ENCODE measurements at regions not wholly inside any gene's neighbourhood (a gene's known extent, or its start where the extent isn't known, plus 50 kb on each side); places are given as distances from the start of the nearest gene placed in this dataset.

GRCh38 chr3:89038869-89039268 is 68.6 kb upstream of the EPHA3 start:
- FAIRE-seq (no peak), DNase-seq (ENCODE audit: low read depth in 1 of 2, low spot score in 1 of 2) (no peak), ATAC-seq (no peak)
- no peak overlapping the region for H3K27ac ChIP-seq
- no peak overlapping the region for H3K4me2 ChIP-seq
- no peaks in the 10 kb centered on the region; the same call in 2 of the 3 replicates for H3K9me3 ChIP-seq
- no peak for TF ChIP-seq CHD2 (IDR thresholded peaks at IDR 0.05; ENCODE audit: low read length, partially characterized antibody)
- no peak for TF ChIP-seq FOSB (CRISPR knock-in tag; IDR thresholded peaks at IDR 0.05)
- no peak for TF ChIP-seq TFCP2L1 (CRISPR knock-in tag; IDR thresholded peaks at IDR 0.05)
- no peak for TF ChIP-seq ZFP36 (IDR thresholded peaks at IDR 0.05; ENCODE audit: borderline replicate concordance, partially characterized antibody)
- TF ChIP-seq HES2 (IDR thresholded peaks at IDR 0.05): no peak
- TF ChIP-seq REST (IDR thresholded peaks at IDR 0.05): no peak
- TF ChIP-seq HOXA7 (CRISPR knock-in tag; IDR thresholded peaks at IDR 0.05): no peak
- TF ChIP-seq ELK1 (IDR thresholded peaks at IDR 0.05; ENCODE audit: low read depth, low read length): no peak
- no peak for TF ChIP-seq NR3C1 (IDR thresholded peaks at IDR 0.05)
- TF ChIP-seq BCL3 (IDR thresholded peaks at IDR 0.05): no peak
- TF ChIP-seq ATOH8 (CRISPR knock-in tag; IDR thresholded peaks at IDR 0.05; ENCODE audit: low read depth): no peak
- no peak for TF ChIP-seq RARB (CRISPR knock-in tag; IDR thresholded peaks at IDR 0.05)
- TF ChIP-seq FOSL2 (IDR thresholded peaks at IDR 0.05): no peak
- TF ChIP-seq FOSL2 (CRISPR knock-in tag; IDR thresholded peaks at IDR 0.05): no peak
- TF ChIP-seq USF2 (IDR thresholded peaks at IDR 0.05): no peak
- no peak for TF ChIP-seq PBX3 (IDR thresholded peaks at IDR 0.05)
- TF ChIP-seq MAZ (IDR thresholded peaks at IDR 0.05; ENCODE audit: borderline replicate concordance, low read depth, low read length): no peak
- TF ChIP-seq HOXB13 (CRISPR knock-in tag; IDR thresholded peaks at IDR 0.05; ENCODE audit: low read depth): no peak
- TF ChIP-seq EHF (CRISPR knock-in tag; IDR thresholded peaks at IDR 0.05): no peak
- TF ChIP-seq CBX2 (IDR thresholded peaks at IDR 0.05; ENCODE audit: borderline replicate concordance, low read depth): no peak
- H3K4me3 ChIP-seq: no peak overlapping the region
- ChIA-PET CTCF (no interaction called here), POLR2A (no interaction called here)
- no peaks in the 10 kb centered on the region for H3K4me1 ChIP-seq
- 9% methylated on average over 1 of the region's 1 CpG for WGBS (ENCODE audit: missing lambda C conversion rate)
